ENCODE measurements at regions not wholly inside any gene's neighbourhood (a gene's known extent, or its start where the extent isn't known, plus 50 kb on each side); places are given as distances from the start of the nearest gene placed in this dataset.

DNA sequence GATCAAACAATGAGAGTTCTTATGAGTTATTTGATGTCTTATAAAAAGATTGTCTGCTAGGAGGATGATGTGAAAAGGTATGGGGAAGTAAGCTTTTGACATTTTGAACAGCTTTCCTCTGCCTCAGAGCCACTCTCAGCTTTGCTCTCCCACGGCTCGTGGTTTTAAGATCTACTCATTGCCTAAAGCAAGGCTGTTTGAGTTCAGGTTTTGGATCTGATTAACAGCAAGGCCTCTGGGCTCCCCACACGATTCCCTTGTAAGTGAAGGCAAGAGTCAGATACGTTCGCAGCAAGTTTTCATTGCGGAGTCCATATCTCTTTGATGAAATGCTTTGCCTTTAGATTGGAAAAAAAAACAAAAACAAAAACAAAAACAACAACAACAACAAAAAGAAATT, 515.0 kb upstream of the SALL1 start:
- DNase-seq (ENCODE audit: low read depth in 2 of 2): no peak

DNA sequence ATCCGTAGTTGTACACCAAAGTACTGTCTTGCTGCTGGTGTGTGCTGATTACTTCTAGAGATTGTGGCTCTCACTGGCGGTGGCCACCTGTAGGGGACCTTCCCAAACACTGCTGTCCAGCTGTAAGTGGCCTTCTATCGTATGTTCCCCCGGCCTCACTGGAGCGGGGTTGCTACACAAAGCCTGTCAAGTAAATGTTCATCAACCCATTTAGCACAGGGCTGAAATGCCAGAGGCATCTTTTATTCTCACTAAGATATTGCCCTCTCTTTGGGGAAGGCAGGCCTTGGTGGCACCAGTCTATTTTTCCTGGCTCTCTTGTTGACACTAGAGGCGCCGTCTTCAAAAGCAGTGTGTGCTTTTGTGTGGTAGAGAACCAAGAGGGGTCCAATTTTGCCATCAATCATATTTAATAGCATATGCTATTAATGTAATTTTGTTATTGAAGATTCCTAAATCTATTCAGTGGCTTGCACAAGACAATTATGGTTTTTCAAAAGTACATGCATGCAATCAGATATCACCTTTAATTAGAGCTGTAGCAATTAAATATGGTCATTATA, 514.4 kb upstream of the SALL1 start:
- DNase-seq (ENCODE audit: low read depth in 2 of 2): no peak

DNA sequence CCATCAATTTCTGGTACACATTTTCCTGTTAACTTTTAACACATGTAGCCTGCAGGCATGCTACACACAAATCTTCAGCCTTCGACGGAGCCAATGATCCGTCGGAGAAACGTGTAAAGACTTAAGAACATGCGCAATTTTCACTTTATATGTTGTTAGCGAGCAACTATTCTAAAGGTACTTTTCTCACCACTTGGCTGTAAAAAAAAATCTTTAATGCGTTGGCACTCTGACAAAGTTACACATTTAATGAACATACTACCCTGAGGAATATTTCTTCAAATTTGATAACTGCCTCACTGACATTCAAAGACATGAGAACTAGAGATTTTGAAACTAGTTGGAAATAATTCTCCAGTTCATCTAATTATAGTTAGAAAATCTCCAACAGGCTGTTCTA, 507.5 kb upstream of the SALL1 start:
- no peak for DNase-seq (ENCODE audit: low read depth in 2 of 2)

DNA sequence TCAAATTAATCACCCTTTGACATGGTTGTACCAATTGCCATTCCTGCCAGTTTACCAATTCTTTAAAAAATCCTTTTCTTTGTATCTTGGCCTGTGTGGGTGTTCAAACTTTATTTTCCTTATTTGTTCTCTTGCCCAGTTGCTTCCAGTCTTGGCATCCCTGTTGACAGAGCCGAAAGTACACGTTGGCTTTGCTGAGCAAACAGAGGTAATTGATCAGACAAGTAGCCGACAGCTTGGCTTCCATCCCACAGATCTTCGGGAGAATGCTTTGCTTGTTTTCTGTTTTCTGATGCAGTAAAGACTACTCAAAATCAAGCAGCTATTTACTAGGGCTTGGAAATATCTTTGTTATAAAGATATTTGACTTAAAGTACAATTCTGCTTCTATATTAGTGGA, 506.8 kb upstream of the SALL1 start:
- no peak for DNase-seq (ENCODE audit: low read depth in 2 of 2)

DNA sequence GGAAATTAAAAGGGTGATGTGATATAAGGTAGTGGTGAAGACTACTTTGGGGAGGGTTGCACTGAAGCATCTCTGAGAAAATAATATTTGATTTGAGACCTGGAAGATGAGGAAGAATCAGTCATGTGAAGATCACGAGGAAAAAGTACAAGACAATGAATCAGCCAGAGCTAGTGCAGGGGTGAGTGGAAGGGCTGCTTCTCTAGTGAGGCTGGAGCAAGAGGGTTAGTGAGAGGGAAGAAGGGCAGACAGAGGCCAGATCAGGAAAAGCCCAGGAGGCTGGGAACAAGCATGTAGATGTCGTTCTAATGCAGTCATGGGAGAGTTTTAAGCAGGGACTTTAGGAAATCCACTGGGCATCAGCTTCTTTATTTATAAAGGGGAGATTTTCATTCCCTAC, 504.2 kb upstream of the SALL1 start:
- no peak for DNase-seq (ENCODE audit: low read depth in 2 of 2)

DNA sequence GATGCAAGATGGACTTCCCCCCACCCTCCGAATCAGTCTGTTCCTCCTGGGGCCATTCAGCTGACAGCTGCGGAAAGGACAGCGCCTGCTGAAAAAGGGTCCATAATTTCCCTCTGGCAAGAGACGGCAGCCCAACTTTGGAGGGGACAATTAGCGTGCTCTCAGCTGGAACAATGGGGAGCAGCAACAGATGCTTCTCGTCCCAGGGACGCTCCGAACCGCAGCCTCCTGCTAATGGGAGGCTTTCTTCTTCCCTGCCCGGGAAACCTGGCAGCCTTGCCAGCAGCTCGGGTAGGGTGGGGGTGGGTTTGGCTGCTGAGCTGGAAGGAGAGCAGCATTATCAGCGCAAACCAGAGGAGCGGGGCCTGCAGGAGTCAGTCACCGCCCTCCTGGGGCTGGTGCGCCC, 500.0 kb upstream of the SALL1 start:
- DNase-seq (ENCODE audit: low read depth in 2 of 2): no peak

DNA sequence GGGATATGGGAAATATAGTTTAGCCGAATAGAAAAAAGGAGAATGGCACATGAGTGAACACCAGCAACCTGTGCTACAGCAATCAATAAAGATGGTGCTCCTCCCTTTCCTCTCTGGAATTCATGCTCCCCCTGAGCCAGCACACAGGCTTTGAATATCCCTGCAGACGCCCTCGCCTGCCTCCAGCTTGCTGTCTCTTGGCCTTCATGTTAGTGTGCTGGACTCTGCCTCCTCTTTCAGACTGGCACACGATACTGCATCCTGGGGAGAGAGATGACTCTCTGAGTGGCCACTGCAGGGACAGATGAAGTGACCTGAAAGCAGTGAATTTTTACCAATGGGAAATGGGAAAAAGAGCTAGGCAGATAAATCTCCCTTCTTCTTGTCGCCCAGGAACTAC, 498.6 kb upstream of the SALL1 start:
- no peak for DNase-seq (ENCODE audit: low read depth in 2 of 2)

DNA sequence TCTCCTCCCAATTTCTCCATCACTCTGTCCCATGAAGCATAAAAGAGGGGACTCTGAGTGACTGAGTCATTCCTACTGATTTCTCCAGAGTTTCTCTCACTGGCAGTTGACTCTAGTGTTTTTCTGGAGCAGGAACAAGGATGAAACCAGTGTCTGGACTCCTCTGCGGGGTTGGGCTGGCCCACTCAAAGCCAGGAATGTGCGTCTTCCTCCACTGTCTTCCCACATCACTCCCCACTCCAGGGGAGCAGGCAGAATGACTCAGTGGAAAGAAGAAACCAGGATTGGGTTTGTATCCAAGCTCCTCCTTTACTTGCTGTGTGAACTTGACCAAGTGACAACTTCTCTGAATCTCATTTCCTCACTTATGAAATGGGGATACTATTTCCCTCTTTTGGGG, 497.5 kb upstream of the SALL1 start:
- no peak for DNase-seq (ENCODE audit: low read depth in 2 of 2)

DNA sequence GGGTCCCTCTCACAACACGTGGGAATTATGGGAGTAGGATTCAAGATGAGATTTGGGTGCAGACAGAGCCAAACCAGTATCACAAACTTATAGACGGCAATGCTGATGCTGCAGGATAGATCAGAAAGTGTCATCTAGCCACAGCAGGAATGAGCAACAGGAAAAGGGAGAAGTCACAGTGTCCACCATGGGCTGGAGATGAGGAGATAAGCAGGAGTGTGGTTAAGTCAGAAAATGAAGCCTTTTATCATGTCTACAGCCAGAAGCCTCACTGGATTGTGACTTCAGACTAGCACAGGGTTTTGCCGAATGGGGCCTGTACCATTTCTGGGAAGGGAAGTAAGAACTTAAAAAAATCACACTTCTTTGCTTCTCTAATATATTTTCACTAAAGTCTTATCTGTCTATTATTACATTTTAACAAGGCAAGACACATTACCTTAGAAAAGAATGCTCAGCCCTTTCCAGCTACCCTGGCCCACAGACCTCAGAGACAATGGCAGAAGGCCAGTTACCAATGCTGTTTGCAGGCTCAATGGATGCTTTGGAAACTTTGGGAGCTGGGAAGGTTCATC, 490.2 kb upstream of the SALL1 start:
- no peak for DNase-seq (ENCODE audit: low read depth in 2 of 2)

DNA sequence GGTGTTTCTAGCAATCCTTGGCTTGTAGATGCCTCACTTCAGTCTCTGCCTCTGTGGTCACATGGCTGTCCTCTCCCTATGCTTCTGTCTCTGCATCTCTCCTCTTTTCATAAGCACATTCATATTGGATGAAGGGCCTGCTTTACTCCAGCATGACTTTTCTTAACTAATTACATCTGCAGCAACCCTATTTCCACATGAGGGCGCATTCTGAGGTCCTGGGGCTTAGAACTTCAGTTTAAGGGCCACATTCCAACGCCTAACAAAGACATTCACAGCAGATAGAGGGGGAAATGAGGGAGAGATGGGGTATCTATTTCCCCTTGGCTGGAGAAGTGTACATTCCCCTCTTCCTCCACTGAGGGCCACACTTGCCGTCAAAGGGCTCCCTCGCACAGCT, 489.1 kb upstream of the SALL1 start:
- DNase-seq (ENCODE audit: low read depth in 2 of 2): no peak

DNA sequence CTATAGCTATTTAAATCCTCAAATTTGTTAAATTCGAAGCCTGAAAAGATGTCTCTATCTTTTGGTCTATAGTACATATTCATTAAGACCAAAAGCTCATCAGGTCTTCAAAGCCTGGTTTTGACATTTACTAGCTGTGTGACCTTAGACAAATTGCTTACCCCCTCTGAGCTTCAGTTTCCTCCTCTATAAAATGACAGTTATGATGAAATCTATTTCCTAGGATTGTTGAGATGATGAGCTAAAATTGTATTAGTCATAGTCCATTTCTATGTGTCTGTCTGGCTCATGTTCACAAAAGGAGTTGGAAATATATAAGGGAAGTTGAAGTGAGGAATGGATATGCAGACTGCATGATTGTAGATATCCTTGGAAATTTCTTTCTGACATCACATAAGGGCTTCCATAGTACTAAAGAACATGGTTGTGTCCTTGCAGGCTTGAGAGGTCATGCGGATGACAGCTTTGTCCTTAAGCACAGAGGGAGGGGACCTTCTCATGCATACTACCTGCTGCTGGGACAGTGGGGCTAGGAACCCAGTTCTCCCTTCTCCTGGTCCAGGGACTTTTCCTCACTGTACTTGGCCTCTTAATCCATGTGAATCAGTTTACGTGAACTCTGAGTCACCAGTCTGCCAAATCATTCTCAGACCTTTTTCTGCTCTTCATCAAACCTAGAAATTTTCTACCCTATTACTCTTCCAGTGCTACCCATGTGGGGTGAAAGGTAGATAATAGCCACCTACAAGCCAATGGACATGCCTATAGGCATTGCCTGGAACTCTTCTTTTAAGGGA, 487.5 kb upstream of the SALL1 start:
- no peak for DNase-seq (ENCODE audit: low read depth in 2 of 2)

DNA sequence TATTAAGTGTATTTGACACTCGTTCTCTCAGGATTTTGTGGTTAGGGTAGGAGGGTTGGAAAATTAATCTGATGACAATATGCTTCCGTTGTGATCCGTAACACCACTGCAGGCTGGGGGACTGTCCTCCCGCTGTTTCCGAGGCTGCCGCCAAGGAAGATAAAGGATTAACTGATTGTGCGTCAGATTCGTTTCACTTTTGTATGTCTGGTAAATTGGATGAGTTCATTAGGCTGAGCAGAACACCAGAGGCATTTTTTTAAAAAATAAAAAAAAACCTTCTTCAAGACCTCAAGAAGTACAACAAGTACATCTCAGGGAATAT, 486.7 kb upstream of the SALL1 start:
- DNase-seq (ENCODE audit: low read depth in 2 of 2): no peak

DNA sequence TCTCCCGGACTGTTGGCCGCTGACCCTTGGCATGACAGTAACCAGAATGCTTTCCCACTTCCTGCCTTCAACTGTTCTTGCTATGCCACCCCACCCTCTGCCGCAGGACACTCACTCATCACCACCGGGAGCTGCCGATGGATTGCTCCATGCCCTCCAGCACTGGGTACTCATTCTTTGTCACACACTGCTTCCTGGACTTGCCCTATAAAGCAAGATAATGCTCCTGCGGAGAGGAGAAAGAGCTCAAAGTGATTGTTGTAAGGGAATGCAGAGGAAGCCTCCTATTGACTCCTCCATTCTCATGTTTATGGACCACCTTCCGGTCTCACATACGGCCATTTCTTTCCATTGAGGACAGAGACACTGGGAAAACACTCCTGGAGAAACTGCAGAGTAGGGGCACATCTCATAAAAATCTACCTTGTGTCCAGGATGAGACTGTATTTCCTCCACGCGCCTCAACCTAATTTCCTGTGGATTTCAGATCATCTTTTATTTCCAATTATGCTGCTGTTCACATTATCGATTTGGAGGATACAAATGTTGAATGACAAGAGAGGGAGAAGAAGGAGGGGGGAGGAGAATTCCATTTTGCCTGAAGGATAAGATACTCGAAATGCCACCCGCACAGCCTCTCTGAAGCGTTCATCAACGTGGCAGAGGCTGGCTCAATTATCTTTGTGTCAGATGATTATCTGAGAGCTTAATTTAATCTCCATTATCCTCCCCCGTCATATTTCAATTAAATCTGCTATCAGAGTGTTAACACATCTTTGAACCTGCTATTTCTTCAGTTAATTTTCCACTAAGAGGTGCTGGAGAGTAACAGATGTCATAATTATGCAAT, 486.1 kb upstream of the SALL1 start:
- no peak for DNase-seq (ENCODE audit: low read depth in 2 of 2)

DNA sequence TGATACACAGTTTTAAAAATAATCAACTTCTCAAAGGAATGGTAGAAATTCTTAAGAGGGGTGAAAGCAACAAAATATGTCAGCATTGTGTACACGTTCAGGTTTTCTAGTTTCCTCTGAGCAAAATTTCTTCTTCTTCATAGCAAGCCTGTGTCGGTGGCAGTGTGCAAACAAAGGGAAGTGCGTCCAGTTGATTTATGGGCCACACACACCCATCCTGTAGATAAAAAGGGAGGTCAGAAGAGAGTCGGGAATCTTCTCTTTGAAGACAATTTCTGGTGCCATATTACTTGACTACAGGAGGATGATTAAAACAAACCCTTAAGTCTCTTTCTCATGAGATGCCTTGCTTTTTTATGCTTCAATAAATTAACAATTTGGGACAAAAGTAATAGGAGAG, 484.1 kb upstream of the SALL1 start:
- DNase-seq (ENCODE audit: low read depth in 2 of 2): no peak

DNA sequence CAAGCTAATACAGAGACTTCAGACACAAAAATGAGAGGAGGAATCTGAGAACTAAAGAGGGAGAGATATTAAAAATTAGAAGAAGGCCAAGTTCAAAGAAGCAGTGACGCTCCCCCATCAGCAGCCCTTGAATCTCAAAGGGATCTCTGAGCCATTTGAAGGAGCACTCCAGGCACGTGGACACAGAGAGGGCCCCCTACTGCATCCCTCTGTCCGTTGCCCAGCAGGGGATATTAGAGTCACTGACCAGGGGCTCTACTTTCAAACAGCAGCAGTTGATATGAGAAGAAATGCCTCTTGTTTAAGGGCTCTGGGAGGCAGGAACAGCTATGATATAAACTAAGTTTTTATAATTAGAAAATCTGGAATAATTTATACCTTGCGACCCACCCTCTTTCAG, 479.0 kb upstream of the SALL1 start:
- no peak for DNase-seq (ENCODE audit: low read depth in 2 of 2)

DNA sequence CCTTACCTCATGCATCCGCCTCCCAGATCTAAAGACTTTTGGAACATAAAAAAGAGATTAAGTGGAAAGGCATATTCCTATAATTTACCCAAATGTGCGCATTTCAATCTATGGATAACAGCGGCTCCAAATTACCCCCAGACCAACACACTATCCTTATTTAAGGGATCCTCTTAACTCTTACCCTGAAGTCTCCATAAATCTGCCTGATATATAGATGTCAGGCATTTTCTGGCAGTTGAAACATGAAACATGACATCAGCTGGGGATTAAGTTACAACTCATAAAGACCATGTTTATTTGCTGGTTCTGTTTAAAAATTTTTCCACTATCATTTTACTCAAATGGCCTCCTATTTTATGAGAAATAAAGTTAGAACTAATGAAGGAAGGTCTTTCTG, 478.5 kb upstream of the SALL1 start:
- no peak for DNase-seq (ENCODE audit: low read depth in 2 of 2)

DNA sequence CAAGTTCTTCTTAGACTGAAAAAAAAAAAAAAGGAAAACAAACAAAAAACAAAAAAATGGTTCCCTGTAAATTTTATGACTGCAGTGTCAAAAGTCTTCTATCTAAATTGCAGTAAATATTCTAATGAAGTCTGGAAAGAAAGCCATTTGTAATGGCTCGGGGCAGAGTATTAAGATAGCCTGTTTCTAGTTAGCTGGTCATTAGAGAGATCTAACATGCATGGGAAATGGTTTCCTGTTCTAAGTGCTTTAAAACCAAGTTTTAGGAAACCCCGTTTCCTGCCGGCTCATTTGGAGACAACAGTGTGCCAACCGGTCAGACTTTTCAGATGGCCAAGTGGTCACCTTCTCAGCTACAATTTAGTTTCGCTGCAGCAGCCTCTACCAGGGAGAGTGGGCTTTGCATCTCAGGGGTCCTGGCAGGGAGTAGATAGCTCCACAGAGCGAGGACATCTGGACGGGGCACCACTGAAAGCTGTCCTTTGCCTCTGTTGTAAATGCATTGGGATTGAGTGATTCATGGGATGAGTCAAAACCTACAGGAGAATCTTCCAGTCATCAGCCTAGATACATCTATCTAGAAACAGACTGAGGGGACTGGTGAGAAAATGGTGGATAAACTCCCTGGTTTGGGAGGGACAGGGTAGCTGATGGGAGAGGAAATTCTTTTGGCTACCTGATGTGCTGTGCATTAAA, 473.2 kb upstream of the SALL1 start:
- DNase-seq (ENCODE audit: low read depth in 2 of 2): no peak

DNA sequence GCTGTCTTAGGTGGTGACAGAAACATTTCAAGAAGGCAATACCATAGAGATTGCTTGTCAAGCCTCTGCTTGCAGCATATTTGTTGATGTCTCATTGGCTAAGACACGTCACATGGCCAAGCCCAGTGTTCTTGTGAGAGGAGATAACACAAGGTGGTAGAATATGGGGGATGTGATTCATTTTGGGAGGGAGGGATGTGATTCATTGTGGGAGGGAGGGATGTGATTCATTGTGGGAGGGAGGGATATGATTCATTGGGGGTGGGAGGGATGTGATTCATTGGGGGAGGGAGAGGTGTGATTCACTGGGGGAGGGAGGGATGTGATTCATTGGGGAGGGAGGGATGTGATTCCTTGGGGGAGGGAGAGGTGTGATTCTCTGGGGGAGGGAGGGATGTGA, 470.5 kb upstream of the SALL1 start:
- DNase-seq (ENCODE audit: low read depth in 2 of 2): no peak

DNA sequence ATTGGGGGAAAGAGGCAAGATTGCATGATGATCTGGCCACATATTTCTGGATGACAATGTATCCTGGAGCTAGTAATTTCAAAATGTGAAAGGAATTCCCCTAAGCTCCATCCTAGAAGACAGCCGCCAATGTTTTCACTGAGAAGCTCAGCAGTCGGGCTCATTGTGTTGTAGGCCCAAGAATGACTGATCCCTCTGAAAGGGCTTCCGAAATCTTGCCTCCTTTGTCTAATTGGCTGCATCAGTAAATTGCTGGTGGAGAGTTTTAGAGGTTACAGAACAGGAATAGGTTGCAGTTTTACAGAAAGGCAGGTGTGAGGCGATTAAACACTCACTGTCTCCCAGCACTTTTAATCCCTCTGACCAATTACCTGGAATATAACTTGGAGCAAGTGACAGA, 464.1 kb upstream of the SALL1 start:
- DNase-seq (ENCODE audit: low read depth in 2 of 2): no peak

DNA sequence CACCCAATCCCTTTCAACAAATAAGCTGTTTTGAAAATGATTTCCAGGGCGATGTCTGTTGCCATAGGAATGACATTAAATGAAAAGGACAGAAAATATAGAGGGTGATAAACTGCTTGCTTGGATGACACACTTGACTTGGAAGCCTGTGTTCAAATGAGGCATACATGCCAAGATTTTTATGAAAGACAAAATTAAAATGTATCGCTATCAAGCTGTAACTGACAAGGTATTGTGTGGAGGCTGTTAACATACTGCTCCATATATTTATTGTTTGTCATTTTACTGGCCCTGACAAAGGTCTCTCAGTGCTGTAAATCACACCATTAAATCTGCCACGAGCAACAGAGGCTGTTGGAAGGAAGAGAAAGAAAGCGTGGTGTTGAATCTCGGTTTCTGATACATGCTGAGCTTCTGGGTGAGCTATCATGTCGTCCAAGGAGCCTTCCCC, 456.2 kb upstream of the SALL1 start:
- no peak for DNase-seq (ENCODE audit: low read depth in 2 of 2)

DNA sequence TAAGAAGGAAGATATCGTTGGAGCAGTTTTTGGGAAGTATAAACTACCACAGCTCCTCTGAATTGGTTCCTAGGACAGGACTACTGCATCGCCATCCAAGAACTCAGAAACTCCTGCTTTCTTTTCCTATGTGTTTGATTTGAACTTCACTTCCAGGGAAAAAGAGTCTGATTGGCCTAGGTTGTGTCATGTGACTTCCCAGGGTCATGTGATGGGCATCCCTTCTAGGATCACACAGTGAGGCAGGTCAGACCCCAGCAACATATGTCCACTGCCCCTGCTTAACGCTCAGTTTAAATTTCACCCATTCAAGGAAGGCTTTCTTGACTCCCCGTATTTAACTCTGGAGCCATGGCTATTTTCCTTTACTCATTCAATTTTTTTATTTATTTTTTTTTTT, 445.2 kb upstream of the SALL1 start:
- no peak for DNase-seq (ENCODE audit: low read depth in 2 of 2)

Data from stimulated activated CD4-positive, alpha-beta T cell treated with anti-CD3 and anti-CD28 coated beads, Interleukin-1b, Interleukin-23, amount 100 ng/mL, for 4 hours (primary cell).